ENCODE measurements at regions not wholly inside any gene's neighbourhood (a gene's known extent, or its start where the extent isn't known, plus 50 kb on each side); places are given as distances from the start of the nearest gene placed in this dataset.

DNA sequence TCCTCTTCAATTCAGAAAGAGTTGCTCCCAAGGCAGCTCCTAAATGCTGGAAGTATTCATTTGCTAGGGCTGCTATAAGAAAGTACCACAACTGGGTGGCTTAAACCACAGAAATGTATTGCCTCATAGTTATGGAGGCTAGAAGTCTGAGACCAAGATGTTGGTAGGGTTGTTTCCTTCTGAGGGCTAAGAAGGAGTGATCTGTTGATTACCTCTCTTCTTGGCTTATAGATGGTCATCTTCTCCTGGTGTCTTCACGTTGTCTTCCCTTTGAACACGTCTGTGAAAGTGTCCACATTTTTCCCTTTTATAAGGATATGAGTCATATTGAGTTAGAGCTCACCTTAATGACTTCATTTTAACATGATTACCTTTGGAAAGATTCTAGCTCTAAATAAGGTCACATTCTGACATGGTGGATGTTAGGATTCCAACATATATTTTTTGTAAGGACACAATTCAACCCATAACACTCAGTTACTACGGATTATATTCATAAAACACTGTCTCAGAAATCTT, 266.3 kb downstream of the SPATA18 start:
- H3K9me2 ChIP-seq (ENCODE audit: insufficient read depth, low read length): no peaks in the 10 kb centered on the region
- H3K4me3 ChIP-seq (ENCODE audit: low read length): no peak overlapping the region
- no peak overlapping the region for H3K9ac ChIP-seq (ENCODE audit: low read length)
- no peaks in the 10 kb centered on the region for H3K27me3 ChIP-seq (ENCODE audit: insufficient read depth, low read depth, low read length)
- no peak overlapping the region for H3K27ac ChIP-seq (ENCODE audit: low read length)
- TF ChIP-seq MXI1 (conservative IDR thresholded peaks at IDR 0.05; ENCODE audit: poor library complexity, severe bottlenecking) (no peak), SMC3 (conservative IDR thresholded peaks at IDR 0.05; ENCODE audit: poor library complexity) (no peak), POLR2AphosphoS5 (IDR thresholded peaks at IDR 0.05) (no peak), EZH2 (IDR thresholded peaks at IDR 0.05; ENCODE audit: borderline replicate concordance, insufficient read depth, low read length, poor library complexity, severe bottlenecking) (no peak), TAF1 (IDR thresholded peaks at IDR 0.05; ENCODE audit: low read depth) (no peak), EP300 (conservative IDR thresholded peaks at IDR 0.05; ENCODE audit: poor library complexity, severe bottlenecking) (no peak), RAD21 (conservative IDR thresholded peaks at IDR 0.05) (no peak)
- TF ChIP-seq, protein P1, sequence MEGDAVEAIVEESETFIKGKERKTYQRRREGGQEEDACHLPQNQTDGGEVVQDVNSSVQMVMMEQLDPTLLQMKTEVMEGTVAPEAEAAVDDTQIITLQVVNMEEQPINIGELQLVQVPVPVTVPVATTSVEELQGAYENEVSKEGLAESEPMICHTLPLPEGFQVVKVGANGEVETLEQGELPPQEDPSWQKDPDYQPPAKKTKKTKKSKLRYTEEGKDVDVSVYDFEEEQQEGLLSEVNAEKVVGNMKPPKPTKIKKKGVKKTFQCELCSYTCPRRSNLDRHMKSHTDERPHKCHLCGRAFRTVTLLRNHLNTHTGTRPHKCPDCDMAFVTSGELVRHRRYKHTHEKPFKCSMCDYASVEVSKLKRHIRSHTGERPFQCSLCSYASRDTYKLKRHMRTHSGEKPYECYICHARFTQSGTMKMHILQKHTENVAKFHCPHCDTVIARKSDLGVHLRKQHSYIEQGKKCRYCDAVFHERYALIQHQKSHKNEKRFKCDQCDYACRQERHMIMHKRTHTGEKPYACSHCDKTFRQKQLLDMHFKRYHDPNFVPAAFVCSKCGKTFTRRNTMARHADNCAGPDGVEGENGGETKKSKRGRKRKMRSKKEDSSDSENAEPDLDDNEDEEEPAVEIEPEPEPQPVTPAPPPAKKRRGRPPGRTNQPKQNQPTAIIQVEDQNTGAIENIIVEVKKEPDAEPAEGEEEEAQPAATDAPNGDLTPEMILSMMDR (IDR thresholded peaks at IDR 0.05; ENCODE audit: poor library complexity, severe bottlenecking): no peak
- TF ChIP-seq, protein P2, sequence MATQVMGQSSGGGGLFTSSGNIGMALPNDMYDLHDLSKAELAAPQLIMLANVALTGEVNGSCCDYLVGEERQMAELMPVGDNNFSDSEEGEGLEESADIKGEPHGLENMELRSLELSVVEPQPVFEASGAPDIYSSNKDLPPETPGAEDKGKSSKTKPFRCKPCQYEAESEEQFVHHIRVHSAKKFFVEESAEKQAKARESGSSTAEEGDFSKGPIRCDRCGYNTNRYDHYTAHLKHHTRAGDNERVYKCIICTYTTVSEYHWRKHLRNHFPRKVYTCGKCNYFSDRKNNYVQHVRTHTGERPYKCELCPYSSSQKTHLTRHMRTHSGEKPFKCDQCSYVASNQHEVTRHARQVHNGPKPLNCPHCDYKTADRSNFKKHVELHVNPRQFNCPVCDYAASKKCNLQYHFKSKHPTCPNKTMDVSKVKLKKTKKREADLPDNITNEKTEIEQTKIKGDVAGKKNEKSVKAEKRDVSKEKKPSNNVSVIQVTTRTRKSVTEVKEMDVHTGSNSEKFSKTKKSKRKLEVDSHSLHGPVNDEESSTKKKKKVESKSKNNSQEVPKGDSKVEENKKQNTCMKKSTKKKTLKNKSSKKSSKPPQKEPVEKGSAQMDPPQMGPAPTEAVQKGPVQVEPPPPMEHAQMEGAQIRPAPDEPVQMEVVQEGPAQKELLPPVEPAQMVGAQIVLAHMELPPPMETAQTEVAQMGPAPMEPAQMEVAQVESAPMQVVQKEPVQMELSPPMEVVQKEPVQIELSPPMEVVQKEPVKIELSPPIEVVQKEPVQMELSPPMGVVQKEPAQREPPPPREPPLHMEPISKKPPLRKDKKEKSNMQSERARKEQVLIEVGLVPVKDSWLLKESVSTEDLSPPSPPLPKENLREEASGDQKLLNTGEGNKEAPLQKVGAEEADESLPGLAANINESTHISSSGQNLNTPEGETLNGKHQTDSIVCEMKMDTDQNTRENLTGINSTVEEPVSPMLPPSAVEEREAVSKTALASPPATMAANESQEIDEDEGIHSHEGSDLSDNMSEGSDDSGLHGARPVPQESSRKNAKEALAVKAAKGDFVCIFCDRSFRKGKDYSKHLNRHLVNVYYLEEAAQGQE (IDR thresholded peaks at IDR 0.05; ENCODE audit: borderline replicate concordance): no peak
- no peaks in the 10 kb centered on the region for H3K79me2 ChIP-seq (replicated peaks; ENCODE audit: insufficient read depth, low read length)
- no peaks in the 10 kb centered on the region for H3K36me3 ChIP-seq (ENCODE audit: insufficient read depth, low read length)
- H3F3A ChIP-seq (ENCODE audit: insufficient read depth, low read length, poor library complexity, severe bottlenecking): no peaks in the 10 kb centered on the region
- H4K20me1 ChIP-seq (ENCODE audit: insufficient read depth): no peaks in the 10 kb centered on the region
- no peaks in the 10 kb centered on the region for H3K9me3 ChIP-seq (ENCODE audit: low read length)
- no peak overlapping the region for H2AFZ ChIP-seq (ENCODE audit: low read depth, low read length)
- H3K4me2 ChIP-seq (ENCODE audit: low read length): no peak overlapping the region

DNA sequence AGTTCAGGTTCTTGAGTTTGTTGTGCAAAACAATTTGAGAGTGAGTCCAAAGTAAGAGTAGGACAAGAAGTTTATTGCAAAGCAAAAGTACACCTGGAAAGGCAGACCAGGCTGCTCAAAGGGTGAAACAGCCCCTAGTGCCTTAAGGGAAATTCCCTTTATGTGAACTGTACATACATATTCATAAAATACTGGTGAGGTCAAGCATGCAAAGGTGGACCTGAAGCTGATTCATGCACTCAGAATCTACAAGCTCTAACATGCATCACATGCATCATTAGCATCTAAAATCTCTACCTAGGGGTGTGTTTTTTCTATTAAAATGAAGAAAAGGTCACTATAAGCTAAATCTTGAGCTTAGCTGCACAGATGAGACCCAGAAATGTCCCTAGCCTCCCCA, 266.9 kb downstream of the SPATA18 start:
- Histone ChIP-seq H3F3A (ENCODE audit: insufficient read depth, low read length, poor library complexity, severe bottlenecking) (no peaks in the 10 kb centered on the region), H2AFZ (ENCODE audit: low read depth, low read length) (no peak overlapping the region), H3K9ac (ENCODE audit: low read length) (no peak overlapping the region), H3K4me2 (ENCODE audit: low read length) (no peak overlapping the region), H3K79me2 (replicated peaks; ENCODE audit: insufficient read depth, low read length) (no peaks in the 10 kb centered on the region), H3K27me3 (ENCODE audit: insufficient read depth, low read depth, low read length) (no peaks in the 10 kb centered on the region), H3K9me3 (ENCODE audit: low read length) (no peaks in the 10 kb centered on the region), H3K9me2 (ENCODE audit: insufficient read depth, low read length) (no peaks in the 10 kb centered on the region), H4K20me1 (ENCODE audit: insufficient read depth) (no peaks in the 10 kb centered on the region), H3K36me3 (ENCODE audit: insufficient read depth, low read length) (no peaks in the 10 kb centered on the region), H3K4me3 (ENCODE audit: low read length) (no peak overlapping the region), H3K27ac (ENCODE audit: low read length) (no peak overlapping the region)
- TF ChIP-seq EP300 (conservative IDR thresholded peaks at IDR 0.05; ENCODE audit: poor library complexity, severe bottlenecking) (no peak), RAD21 (conservative IDR thresholded peaks at IDR 0.05) (no peak), TAF1 (IDR thresholded peaks at IDR 0.05; ENCODE audit: low read depth) (no peak), EZH2 (IDR thresholded peaks at IDR 0.05; ENCODE audit: borderline replicate concordance, insufficient read depth, low read length, poor library complexity, severe bottlenecking) (no peak), MXI1 (conservative IDR thresholded peaks at IDR 0.05; ENCODE audit: poor library complexity, severe bottlenecking) (no peak), SMC3 (conservative IDR thresholded peaks at IDR 0.05; ENCODE audit: poor library complexity) (no peak), POLR2AphosphoS5 (IDR thresholded peaks at IDR 0.05) (no peak)
- TF ChIP-seq, protein P2 (IDR thresholded peaks at IDR 0.05; ENCODE audit: borderline replicate concordance): no peak
- TF ChIP-seq, protein P1 (IDR thresholded peaks at IDR 0.05; ENCODE audit: poor library complexity, severe bottlenecking): no peak

All from neural cell (in vitro differentiated cells).